HepG2 (cell line): ENCODE measurements at regions not wholly inside any gene's neighbourhood (a gene's known extent, or its start where the extent isn't known, plus 50 kb on each side); places are given as distances from the start of the nearest gene placed in this dataset.

Experiments
- ATM ChIP-seq: fragments of 450-650 bp; IDR thresholded peaks from 2 replicates; pipeline ENCODE4 v1.7.1; 2017; ENCODE audit warnings: mild to moderate bottlenecking, borderline replicate concordance
- CBFB ChIP-seq: sonication (generic); formaldehyde crosslinking; IDR thresholded peaks from 2 replicates; pipeline ENCODE4 v1.4.0; 2020; ENCODE audit warnings: missing genetic modification reagents
- FOXP1 ChIP-seq, 2 experiments: fragments of 450-650 bp in 1 of 2; IDR thresholded peaks; 2 replicates each; pipeline ENCODE4 v1.6.1; 2017 to 2018; ENCODE audit warnings: antibody characterized with exemption in 1 of 2
- IRX3 ChIP-seq: sonication (generic); formaldehyde crosslinking; IDR thresholded peaks from 2 replicates; pipeline ENCODE4 v1.8.1; 2023; ENCODE audit warnings: mild to moderate bottlenecking, low read depth, missing genetic modification reagents, borderline replicate concordance
- NBN ChIP-seq: fragments of 450-650 bp; conservative IDR thresholded peaks from 2 replicates; pipeline ENCODE4 v1.6.1; 2017
- NFRKB ChIP-seq: fragments of 450-650 bp; IDR thresholded peaks from 2 replicates; pipeline ENCODE4 v1.6.1; 2017
- NONO ChIP-seq, 2 experiments: fragments of 450-650 bp in 1 of 2; sonication (generic) in 1 of 2; formaldehyde crosslinking in 1 of 2; IDR thresholded peaks in 1 of 2; conservative IDR thresholded peaks in 1 of 2; 2 replicates each; pipeline versions ENCODE4 v1.6.1 to v1.8.0; 2017 to 2022; ENCODE audit warnings: mild to moderate bottlenecking in 1 of 2, missing genetic modification reagents in 1 of 2, moderate library complexity in 1 of 2
- NRL ChIP-seq: sonication (generic); formaldehyde crosslinking; IDR thresholded peaks from 2 replicates; pipeline ENCODE4 v1.5.0; 2020; ENCODE audit warnings: missing genetic modification reagents, mild to moderate bottlenecking, moderate library complexity, borderline replicate concordance
- REL ChIP-seq: sonication (generic); formaldehyde crosslinking; conservative IDR thresholded peaks from 2 replicates; pipeline ENCODE4 v1.8.0; 2022; ENCODE audit warnings: mild to moderate bottlenecking, missing genetic modification reagents, moderate library complexity
- SAP130 ChIP-seq: IDR thresholded peaks from 2 replicates; pipeline ENCODE4 v1.6.1; 2016; ENCODE audit warnings: low read depth
- SMAD3 ChIP-seq: sonication (generic); formaldehyde crosslinking; IDR thresholded peaks from 2 replicates; pipeline ENCODE4 v1.4.0; 2020; ENCODE audit warnings: missing genetic modification reagents
- SOX6 ChIP-seq, 2 experiments: fragments of 450-650 bp in 1 of 2; sonication (generic) in 1 of 2; formaldehyde crosslinking in 1 of 2; IDR thresholded peaks; 2 replicates each; pipeline versions ENCODE4 v1.4.0 to v1.6.1; 2017 to 2020; ENCODE audit warnings: antibody characterized with exemption in 1 of 2, mild to moderate bottlenecking in 1 of 2, missing genetic modification reagents in 1 of 2
- SP1 ChIP-seq, 2 experiments: fragments of 450-650 bp in 1 of 2; sonication (generic) in 1 of 2; formaldehyde crosslinking in 1 of 2; IDR thresholded peaks; 2 replicates each; pipeline versions ENCODE4 v1.4.0 to v1.6.1; 2016 to 2020; ENCODE audit warnings: missing genetic modification reagents in 1 of 2
- ZHX2 ChIP-seq, 2 experiments: sonication (generic) in 1 of 2; formaldehyde crosslinking in 1 of 2; IDR thresholded peaks; 2 replicates each; pipeline versions ENCODE4 v1.6.1 to v1.9.0; 2014 to 2022; ENCODE audit warnings: antibody characterized with exemption in 1 of 2, borderline replicate concordance in 1 of 2, inconsistent platforms in 1 of 2, low read depth in 1 of 2, missing genetic modification reagents in 1 of 2
- ZMYM3 ChIP-seq: sonication (generic); formaldehyde crosslinking; IDR thresholded peaks from 2 replicates; pipeline ENCODE4 v1.5.1; 2020; ENCODE audit warnings: mild to moderate bottlenecking, missing genetic modification reagents
- ZNF136 ChIP-seq: sonication (generic); formaldehyde crosslinking; IDR thresholded peaks from 2 replicates; pipeline ENCODE4 v1.8.1; 2022; ENCODE audit warnings: low read depth, mild to moderate bottlenecking, moderate library complexity, missing genetic modification reagents
- ZNF282 ChIP-seq: fragments of 450-650 bp; IDR thresholded peaks from 2 replicates; pipeline ENCODE4 v1.6.1; 2018; ENCODE audit not compliant: partially characterized antibody
- ZNF335 ChIP-seq: sonication (generic); formaldehyde crosslinking; IDR thresholded peaks from 2 replicates; pipeline ENCODE4 v1.4.0; 2020; ENCODE audit warnings: missing genetic modification reagents
- ZNF382 ChIP-seq: sonication (generic); formaldehyde crosslinking; IDR thresholded peaks from 2 replicates; pipeline ENCODE4 v1.5.0; 2020; ENCODE audit warnings: missing genetic modification reagents, mild to moderate bottlenecking, borderline replicate concordance
- ZNF776 ChIP-seq: sonication (generic); formaldehyde crosslinking; IDR thresholded peaks from 2 replicates; pipeline ENCODE4 v1.4.0; 2020; ENCODE audit warnings: mild to moderate bottlenecking, missing genetic modification reagents
- ZNF780A ChIP-seq: sonication (generic); formaldehyde crosslinking; IDR thresholded peaks from 2 replicates; pipeline ENCODE4 v1.8.0; 2022; ENCODE audit warnings: mild to moderate bottlenecking, missing genetic modification reagents, moderate library complexity
- TF ChIP-seq, protein P1 (sequence below): IDR thresholded peaks from 2 replicates; pipeline ENCODE4 v1.6.1; 2016; ENCODE audit warnings: low read depth
- TF ChIP-seq, protein P2 (sequence below): sonication (generic); formaldehyde crosslinking; IDR thresholded peaks from 2 replicates; pipeline ENCODE4 v1.5.1; 2020; ENCODE audit warnings: missing genetic modification reagents, mild to moderate bottlenecking, borderline replicate concordance

DNA sequence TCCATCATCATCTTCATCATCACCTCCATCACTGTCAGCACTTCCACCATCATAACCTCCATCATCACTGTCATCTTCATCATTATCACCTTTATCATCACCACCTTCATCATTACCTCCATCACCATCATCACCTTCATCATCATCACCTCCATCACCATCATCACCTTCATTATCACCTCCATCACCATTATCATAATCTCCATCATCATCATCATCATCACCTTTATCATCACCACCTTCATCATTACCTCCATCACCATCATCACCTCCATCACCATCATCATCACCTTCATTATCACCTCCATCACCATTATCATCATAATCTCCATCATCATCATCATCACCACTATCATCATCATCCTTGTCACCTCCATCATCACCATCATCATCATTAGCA, 309.7 kb downstream of the HAPSTR1 start (continued):
- TF ChIP-seq ZHX2 (IDR thresholded peaks at IDR 0.05; ENCODE audit: low read depth) (no peak), ZHX2 (CRISPR knock-in tag; IDR thresholded peaks at IDR 0.05; ENCODE audit: borderline replicate concordance) (no peak), REL (CRISPR knock-in tag) (no peak), ZMYM3 (CRISPR knock-in tag) (no peak), SAP130 (CRISPR knock-in tag) (no peak), ZNF282 (peak; percentile 99), ZNF136 (CRISPR knock-in tag) (no peak), ZNF382 (CRISPR knock-in tag) (no peak), ZNF780A (CRISPR knock-in tag) (no peak), IRX3 (no peak), NFRKB (peak; percentile 52; the same call in 1 of the 2 replicates), FOXP1 (IDR thresholded peaks at IDR 0.05) (peak; percentile 79), FOXP1 (CRISPR knock-in tag; IDR thresholded peaks at IDR 0.05) (no peak), SMAD3 (CRISPR knock-in tag) (no peak), SP1 (IDR thresholded peaks at IDR 0.05) (peak; percentile 78), SP1 (CRISPR knock-in tag; IDR thresholded peaks at IDR 0.05) (no peak), ATM (0 out of 2 replicates have a peak, but pooled peaks have one; percentile 91), CBFB (CRISPR knock-in tag) (no peak), ZNF776 (CRISPR knock-in tag) (no peak), NBN (peak; percentile 97), NRL (no peak), SOX6 (IDR thresholded peaks at IDR 0.05) (peak; percentile 91; the same call in 1 of the 2 replicates), SOX6 (CRISPR knock-in tag; IDR thresholded peaks at IDR 0.05) (no peak), NONO (IDR thresholded peaks at IDR 0.05) (0 out of 2 replicates have a peak, but pooled peaks have one; percentile 83), NONO (CRISPR knock-in tag; conservative IDR thresholded peaks at IDR 0.05) (no peak), ZNF335 (CRISPR knock-in tag) (no peak)
- TF ChIP-seq, protein P1, sequence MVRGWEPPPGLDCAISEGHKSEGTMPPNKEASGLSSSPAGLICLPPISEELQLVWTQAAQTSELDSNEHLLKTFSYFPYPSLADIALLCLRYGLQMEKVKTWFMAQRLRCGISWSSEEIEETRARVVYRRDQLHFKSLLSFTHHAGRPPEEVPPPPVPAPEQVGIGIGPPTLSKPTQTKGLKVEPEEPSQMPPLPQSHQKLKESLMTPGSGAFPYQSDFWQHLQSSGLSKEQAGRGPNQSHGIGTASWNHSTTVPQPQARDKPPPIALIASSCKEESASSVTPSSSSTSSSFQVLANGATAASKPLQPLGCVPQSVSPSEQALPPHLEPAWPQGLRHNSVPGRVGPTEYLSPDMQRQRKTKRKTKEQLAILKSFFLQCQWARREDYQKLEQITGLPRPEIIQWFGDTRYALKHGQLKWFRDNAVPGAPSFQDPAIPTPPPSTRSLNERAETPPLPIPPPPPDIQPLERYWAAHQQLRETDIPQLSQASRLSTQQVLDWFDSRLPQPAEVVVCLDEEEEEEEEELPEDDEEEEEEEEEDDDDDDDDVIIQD (CRISPR knock-in tag), result no peak
- TF ChIP-seq, protein P2, sequence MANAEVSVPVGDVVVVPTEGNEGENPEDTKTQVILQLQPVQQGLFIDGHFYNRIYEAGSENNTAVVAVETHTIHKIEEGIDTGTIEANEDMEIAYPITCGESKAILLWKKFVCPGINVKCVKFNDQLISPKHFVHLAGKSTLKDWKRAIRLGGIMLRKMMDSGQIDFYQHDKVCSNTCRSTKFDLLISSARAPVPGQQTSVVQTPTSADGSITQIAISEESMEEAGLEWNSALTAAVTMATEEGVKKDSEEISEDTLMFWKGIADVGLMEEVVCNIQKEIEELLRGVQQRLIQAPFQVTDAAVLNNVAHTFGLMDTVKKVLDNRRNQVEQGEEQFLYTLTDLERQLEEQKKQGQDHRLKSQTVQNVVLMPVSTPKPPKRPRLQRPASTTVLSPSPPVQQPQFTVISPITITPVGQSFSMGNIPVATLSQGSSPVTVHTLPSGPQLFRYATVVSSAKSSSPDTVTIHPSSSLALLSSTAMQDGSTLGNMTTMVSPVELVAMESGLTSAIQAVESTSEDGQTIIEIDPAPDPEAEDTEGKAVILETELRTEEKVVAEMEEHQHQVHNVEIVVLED (CRISPR knock-in tag), result no peak
